GM19025 (cell line): ENCODE measurements at regions not wholly inside any gene's neighbourhood (a gene's known extent, or its start where the extent isn't known, plus 50 kb on each side); places are given as distances from the start of the nearest gene placed in this dataset.

ENCODE experiments used
- ATAC-seq: cut with Tn5 transposase; IDR thresholded peaks from one replicate; pipeline ENCODE4 v1.9.1; 2021; ENCODE audit warnings: mild to moderate bottlenecking, low read depth, moderate library complexity; ENCODE audit not compliant: unreplicated experiment

- no peak for ATAC-seq
These were observed 638.2 kb upstream of the SEMA6A start for GRCh38 chr5:117212866-117213265.

- no peak for ATAC-seq
These were observed 636.2 kb upstream of the SEMA6A start for GRCh38 chr5:117210796-117211195.

- ATAC-seq, result no peak
These were observed 634.9 kb upstream of the SEMA6A start for GRCh38 chr5:117209479-117209878.

GRCh38 chr5:117207088-117207668, 632.6 kb upstream of the SEMA6A start:
- no peak for ATAC-seq

GRCh38 chr5:117205894-117206293, 631.3 kb upstream of the SEMA6A start:
- ATAC-seq, result no peak

GRCh38 chr5:117204926-117205869, 630.6 kb upstream of the SEMA6A start:
- ATAC-seq, result no peak

- no peak for ATAC-seq
These were observed 629.8 kb upstream of the SEMA6A start for GRCh38 chr5:117204404-117204803.

GRCh38 chr5:117203584-117203983, 629.0 kb upstream of the SEMA6A start:
- ATAC-seq, result no peak

GRCh38 chr5:117201001-117201400, 626.4 kb upstream of the SEMA6A start:
- ATAC-seq, result no peak

GRCh38 chr5:117195076-117195475, 620.5 kb upstream of the SEMA6A start:
- ATAC-seq, result no peak

GRCh38 chr5:117191251-117191650, 616.6 kb upstream of the SEMA6A start:
- ATAC-seq, result no peak

- no peak for ATAC-seq
These were observed 615.2 kb upstream of the SEMA6A start for GRCh38 chr5:117189784-117190183.

- no peak for ATAC-seq
These were observed 613.6 kb upstream of the SEMA6A start for GRCh38 chr5:117188211-117188610.

- no peak for ATAC-seq
These were observed 612.1 kb upstream of the SEMA6A start for GRCh38 chr5:117186751-117187150.

GRCh38 chr5:117183326-117183725, 608.7 kb upstream of the SEMA6A start:
- ATAC-seq, result no peak

GRCh38 chr5:117182104-117182503, 607.5 kb upstream of the SEMA6A start:
- no peak for ATAC-seq

GRCh38 chr5:117177302-117177701, 602.7 kb upstream of the SEMA6A start:
- ATAC-seq, result no peak

GRCh38 chr5:117165068-117165467, 590.4 kb upstream of the SEMA6A start:
- ATAC-seq, result no peak

GRCh38 chr5:117161718-117162335, 587.2 kb upstream of the SEMA6A start:
- no peak for ATAC-seq

- ATAC-seq, result no peak
These were observed 585.8 kb upstream of the SEMA6A start for GRCh38 chr5:117160391-117160790.

GRCh38 chr5:117149312-117149711, 574.7 kb upstream of the SEMA6A start:
- ATAC-seq, result no peak
